DND-41 (cell line): ENCODE measurements at regions not wholly inside any gene's neighbourhood (a gene's known extent, or its start where the extent isn't known, plus 50 kb on each side); places are given as distances from the start of the nearest gene placed in this dataset.

ENCODE experiments used
- EZH2 ChIP-seq: IDR thresholded peaks from 3 replicates; pipeline ENCODE4 v1.6.1; 2012; ENCODE audit warnings: borderline replicate concordance, low read depth, mild to moderate bottlenecking, moderate library complexity, low read length, inconsistent platforms; ENCODE audit not compliant: severe bottlenecking
- TF ChIP-seq, protein P1 (sequence below): IDR thresholded peaks from 2 replicates; pipeline ENCODE4 v1.5.1; 2012; ENCODE audit warnings: borderline replicate concordance, low read length, moderate library complexity, mild to moderate bottlenecking; ENCODE audit not compliant: poor library complexity, severe bottlenecking; ENCODE audit errors: extremely low read depth

DNA sequence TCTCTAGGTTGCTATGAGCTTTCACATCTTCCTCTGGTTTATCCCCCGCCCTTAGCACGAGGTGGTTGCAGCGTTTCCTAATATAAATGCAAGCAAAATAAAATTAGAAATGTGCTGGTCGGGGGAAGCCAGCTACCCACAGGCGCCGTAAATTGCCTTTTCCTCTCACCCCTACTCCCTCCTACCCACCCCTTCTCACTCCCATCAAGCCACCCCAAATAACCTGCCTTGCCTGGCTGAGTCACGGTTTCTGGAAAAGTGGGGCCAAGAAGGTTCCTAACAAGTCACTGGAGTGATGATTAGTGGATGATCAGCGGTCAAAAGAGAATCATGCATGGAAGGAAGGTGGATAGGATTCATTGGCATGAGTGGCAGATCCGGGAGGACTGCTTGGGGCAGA lies 120.9 kb upstream of the RBFOX1 start:
- TF ChIP-seq, protein P1, sequence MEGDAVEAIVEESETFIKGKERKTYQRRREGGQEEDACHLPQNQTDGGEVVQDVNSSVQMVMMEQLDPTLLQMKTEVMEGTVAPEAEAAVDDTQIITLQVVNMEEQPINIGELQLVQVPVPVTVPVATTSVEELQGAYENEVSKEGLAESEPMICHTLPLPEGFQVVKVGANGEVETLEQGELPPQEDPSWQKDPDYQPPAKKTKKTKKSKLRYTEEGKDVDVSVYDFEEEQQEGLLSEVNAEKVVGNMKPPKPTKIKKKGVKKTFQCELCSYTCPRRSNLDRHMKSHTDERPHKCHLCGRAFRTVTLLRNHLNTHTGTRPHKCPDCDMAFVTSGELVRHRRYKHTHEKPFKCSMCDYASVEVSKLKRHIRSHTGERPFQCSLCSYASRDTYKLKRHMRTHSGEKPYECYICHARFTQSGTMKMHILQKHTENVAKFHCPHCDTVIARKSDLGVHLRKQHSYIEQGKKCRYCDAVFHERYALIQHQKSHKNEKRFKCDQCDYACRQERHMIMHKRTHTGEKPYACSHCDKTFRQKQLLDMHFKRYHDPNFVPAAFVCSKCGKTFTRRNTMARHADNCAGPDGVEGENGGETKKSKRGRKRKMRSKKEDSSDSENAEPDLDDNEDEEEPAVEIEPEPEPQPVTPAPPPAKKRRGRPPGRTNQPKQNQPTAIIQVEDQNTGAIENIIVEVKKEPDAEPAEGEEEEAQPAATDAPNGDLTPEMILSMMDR = no peak
- no peak for TF ChIP-seq EZH2
